PFSK-1 (cell line): ENCODE measurements at regions not wholly inside any gene's neighbourhood (a gene's known extent, or its start where the extent isn't known, plus 50 kb on each side); places are given as distances from the start of the nearest gene placed in this dataset.

Experiments
- FOXP2 ChIP-seq: optimal IDR thresholded peaks from 2 replicates; pipeline ENCODE3; 2011; ENCODE audit warnings: borderline replicate concordance, control low read depth, inconsistent platforms; ENCODE audit not compliant: insufficient read depth; ENCODE audit errors: extremely low read length, extremely low read depth
- REST ChIP-seq, 2 experiments: IDR thresholded peaks; 2 replicates each; pipeline versions ENCODE4 v1.6.1 to v1.8.0; 2011 to 2012; ENCODE audit warnings: low read depth in 2 of 2, low read length in 2 of 2, control low read depth in 1 of 2, inconsistent platforms in 1 of 2, mild to moderate bottlenecking in 1 of 2, moderate library complexity in 1 of 2; ENCODE audit not compliant: insufficient read depth in 1 of 2
- TAF1 ChIP-seq: IDR thresholded peaks from 2 replicates; pipeline ENCODE4 v1.6.1; 2012; ENCODE audit warnings: low read length, control low read depth, borderline replicate concordance; ENCODE audit not compliant: insufficient read depth

GRCh38 chr20:39849664-39850063, 839.4 kb downstream of the MAFB start:
- TF ChIP-seq TAF1 (no peak), FOXP2 (no peak), REST (IDR thresholded peaks at IDR 0.05; ENCODE audit: insufficient read depth in 1 of 2, low read depth in 2 of 2, low read length in 2 of 2) (no peak)
